ENCODE measurements at regions not wholly inside any gene's neighbourhood (a gene's known extent, or its start where the extent isn't known, plus 50 kb on each side); places are given as distances from the start of the nearest gene placed in this dataset.

DNA sequence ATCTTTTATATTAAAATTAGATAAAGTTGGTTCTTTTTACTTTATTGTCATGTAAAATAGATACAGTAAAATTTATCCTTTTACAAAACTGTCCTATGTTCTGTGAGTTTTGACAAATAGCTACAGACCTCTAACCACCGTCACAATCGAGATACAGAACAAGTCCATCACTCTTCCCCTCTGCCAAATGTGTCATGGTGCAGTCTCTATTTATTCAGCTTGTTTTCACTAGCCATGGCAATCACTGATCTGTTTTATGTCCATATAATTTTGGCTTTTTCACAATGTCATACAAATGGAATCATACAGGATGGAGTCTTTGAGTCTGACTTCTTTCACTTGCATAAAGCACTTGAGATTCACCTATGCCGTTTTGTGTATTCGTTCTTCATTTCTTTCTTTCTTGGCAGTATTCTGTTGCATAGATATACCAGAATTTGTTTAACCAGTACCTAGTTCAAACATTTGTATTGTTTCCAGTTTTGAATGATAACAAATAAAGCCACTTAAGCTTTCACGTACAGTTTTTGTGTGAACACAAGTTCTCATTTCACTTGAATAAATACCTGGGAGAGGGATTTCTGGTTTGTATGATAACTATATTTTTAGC is 273.2 kb upstream of the MPDZ start:
- DNase-seq (ENCODE audit: low spot score): no peak

DNA sequence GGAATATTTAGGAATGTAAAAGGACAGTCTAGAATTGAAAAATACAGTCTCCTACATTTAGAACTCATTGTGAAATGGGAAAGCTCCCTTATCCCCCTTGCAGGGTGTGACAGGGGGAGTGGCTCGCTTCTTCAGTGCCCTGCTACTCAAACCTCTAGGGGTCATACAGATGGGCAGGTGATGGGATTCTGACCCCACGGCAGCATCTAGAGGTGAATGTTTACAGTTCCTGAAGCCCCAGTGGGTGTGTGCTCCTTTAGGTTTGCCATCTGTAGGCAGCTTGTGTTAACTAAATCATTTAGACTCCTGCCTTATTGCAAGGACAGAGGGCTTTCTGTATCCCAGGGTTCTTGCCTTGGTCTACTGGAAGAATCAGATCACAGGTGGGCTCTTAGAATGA is 271.0 kb upstream of the MPDZ start:
- no peak for DNase-seq (ENCODE audit: low spot score)

DNA sequence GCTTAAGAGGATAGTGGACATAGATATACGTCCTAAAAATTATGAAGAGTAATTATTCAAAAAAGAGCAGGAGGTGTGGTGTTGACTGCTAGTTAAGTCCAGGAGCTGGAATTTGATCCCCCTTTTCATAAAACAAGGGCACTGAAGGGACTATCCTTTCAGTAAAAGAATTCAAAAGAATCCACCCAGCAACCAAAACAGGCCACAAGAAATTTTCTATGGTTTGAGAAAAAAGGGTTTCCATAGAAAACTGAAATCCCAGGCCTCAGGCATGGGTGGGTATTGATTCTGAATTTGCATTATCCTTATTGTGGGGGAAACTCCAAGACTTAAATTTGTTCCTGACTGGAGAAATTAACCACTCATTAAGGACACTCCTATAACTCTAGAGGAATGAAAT is 269.0 kb upstream of the MPDZ start:
- DNase-seq (ENCODE audit: low spot score): no peak

DNA sequence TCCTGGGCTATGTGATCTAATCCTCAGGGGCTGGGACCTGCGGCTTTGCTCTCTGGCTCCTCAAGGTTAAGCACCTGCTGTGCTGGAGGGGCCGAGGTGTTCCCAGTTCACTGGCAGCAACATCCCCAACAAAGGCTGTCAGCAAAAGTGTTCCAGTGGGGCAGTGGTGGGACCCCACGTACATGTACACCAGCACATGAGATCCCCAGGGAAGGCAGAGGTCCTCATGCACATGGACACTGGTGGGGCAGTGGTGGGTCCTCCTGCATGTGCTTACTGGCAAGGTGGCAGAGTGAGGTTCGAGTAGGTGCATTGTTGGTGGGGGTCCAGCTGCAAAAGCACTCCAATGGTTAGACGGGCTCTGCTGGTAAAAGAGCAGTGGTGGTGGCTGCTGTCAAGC is 255.6 kb upstream of the MPDZ start:
- no peak for DNase-seq (ENCODE audit: low spot score)

DNA sequence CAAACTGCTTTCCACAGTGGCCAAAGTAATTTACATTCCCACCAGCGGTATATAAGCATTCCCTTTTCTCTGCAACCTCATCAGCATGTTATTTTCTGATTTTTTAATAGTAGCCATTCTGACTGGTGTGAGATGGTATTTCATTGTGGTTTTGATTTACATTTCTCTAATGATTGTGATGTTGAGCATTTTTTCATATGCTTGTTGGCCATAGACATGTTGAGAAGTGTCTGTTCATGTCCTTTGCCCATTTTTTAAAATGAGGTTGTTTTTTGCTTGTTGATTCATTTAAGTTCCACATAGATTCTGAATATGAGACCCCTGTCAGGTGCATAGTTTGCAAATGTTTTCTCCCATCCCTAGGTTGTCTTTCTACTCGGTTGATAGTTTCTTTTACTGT is 254.5 kb upstream of the MPDZ start:
- DNase-seq (ENCODE audit: low spot score): no peak

DNA sequence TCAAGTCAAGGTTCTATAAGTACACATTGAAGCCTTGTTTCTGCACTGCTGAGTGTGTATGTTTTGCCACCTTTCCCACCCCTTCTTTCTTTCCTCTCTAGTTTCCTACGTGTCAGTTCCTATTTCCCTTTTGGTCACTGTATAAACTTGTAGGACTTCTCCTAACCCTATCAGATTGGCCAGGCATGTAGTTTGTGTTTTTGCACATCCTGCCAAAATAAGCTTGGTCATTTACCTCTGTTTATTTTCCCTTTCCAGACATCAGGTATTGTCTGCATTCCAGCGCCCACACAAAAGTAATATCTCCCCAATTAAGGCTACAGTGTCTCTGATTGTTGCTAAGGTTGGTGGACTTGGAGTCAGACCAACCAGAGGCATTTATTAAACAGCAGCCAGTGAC is 252.9 kb upstream of the MPDZ start:
- DNase-seq (ENCODE audit: low spot score): no peak

DNA sequence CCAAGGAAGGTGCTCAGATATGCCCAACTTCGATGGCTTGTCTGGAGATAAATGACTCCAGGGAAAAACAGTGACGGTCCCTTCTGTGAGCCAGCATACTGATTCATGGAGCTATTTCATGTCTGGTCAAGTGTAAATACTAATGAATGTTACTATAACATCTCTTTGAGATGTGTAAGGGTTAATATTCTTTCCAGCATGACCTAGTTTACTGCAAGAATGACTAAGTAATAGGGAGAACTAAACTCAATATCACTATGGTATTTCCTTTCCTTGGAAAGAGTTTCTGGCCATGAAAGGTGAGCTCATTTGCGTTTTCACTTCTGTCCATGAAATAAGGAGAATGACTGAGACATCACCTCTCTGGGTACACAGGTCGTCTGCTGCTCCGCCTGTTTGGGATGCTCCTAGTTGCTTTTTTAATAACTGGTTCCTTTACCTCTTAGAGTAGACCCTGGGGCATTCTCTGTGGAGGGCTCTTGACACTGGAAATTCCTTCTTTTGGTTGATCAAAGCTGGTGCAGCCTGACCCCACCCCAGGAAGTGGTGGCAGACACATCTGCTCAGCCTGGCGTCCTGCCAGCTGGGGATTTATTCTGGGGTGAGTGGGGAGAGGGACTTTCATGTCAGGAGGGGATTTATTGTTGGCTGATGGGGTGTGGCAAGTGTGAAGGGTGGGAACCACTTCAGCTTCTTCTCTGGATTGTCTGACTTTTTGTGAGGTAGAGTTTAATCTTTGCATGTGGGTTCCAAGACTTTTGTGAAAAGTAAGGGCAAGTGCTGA is 250.0 kb upstream of the MPDZ start:
- no peak for DNase-seq (ENCODE audit: low spot score)

DNA sequence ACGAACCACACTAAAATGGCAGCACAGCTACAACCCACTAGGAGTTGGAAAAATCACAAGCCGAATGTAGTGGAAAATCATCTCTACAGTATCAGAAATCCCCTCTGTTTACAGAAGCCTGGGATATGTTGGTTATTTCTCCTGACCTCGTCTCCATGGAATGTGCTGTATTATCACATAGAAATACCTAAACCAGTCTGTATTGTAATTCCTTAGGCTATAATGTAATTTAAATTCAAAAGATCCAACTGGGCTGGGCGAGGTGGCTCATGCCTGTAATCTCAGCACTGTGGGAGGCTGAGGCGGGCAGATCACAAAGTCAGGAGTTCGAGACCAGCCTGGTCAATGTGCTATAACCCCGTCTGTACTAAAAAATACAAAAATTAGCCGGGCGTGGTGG is 244.8 kb upstream of the MPDZ start:
- DNase-seq (ENCODE audit: low spot score): no peak

DNA sequence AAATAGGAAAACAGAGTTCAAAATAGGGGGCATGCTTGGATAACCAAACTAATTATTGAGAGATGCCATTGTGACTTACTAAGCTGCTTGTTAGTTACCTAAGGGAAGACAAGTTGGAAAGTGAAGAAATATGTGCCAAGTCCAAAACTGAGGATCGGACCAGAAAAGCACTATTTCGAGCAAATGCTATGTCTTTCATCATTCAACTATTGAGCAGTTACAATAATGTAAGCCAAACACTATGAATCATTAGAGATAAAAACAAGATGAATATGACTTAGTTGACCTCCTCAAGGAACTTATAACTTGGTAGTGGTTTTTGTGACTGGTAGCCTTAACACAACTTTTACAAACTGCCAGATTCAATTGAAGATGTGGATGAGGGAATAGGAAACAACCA is 240.6 kb upstream of the MPDZ start:
- DNase-seq (ENCODE audit: low spot score): no peak

DNA sequence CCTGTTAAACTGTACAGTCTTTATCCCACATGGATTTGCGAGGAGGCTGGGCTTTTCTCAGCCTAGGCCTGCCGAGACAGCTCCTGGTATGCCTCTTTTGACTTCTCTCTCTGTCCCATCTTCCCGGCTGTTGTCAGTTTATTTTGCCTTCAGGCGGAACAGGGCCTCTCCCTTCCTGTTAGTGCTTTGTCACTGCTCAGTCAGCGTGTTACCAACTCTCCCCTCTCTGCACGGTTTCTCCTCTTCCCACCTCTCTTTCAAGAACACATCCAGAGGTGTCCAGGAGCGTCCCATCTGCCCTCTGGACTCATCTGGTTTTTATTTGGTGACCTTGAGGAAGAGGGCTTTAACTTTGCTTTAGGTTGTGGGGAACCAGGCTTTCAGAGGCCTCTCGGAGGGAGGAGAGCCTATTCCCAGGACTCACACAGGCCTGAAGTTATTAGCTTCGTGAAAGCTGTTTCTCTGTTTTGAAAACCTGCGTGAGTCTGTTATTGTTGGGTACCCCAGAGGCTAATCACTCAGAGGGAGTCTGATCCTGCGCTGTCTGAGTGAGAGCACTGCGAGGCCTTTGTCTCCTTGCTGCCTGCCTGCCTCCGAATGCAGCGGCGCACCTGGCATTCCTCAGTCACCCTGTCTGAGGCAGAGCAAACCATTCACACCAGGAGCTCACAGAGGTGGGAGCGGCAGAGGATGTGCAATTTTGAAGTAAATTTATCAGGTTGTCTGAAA is 234.4 kb upstream of the MPDZ start:
- no peak for DNase-seq (ENCODE audit: low spot score)

DNA sequence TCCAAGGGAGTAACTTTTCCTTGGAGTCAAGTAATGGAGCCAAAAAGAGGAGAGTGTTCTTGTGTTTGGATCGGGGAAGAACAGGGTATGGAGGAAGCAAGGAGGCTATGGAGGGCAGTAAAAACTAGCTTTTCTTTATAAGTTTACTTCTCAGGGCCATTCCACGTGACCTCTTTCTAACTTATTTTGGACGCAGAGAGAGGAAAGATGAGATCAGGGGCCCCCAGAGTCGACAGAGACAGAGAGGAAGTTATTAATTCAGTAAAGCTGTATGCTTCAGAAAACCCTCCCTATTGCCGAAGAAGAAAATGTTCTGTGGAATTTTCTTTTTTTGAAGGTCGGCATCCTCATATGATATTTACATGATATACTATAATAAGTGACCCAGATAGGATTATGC is 233.8 kb upstream of the MPDZ start:
- no peak for DNase-seq (ENCODE audit: low spot score)

DNA sequence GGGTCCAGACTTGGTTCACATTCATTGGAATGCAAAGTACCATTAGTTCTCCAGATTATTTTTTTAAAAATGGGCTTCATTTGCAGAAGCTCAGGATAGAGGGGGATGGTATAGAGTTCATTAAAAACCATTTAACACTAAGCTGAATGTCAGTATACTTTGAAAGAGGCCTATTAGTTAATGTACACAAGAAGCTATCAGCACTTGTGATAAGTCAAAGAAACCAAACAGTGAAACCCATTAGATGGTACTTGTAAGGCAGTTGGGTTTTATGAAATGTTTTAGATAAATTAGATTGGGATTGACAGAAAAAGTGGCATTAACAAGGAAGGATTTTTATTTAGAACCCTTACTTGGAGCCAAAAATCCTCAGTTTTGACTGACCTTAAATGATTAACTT is 229.2 kb upstream of the MPDZ start:
- no peak for DNase-seq (ENCODE audit: low spot score)

DNA sequence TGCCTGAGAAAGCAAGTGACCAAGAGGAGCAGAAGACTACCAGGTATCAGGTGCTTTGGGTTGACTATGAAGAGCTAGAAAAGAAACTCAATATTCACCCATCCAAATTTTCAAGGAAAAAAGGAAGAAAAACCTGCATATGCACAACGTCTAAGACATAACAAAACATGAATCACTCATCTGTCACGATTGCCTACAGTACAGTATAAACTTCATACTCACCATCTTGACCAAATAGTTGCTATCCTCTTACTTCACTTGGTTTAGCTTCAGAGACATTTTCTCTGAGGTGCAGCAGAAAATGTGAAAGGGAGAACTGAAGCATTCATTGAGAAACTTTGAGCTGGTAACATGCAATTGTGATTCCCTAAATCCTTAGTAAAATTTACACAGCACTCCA is 228.6 kb upstream of the MPDZ start:
- no peak for DNase-seq (ENCODE audit: low spot score)

DNA sequence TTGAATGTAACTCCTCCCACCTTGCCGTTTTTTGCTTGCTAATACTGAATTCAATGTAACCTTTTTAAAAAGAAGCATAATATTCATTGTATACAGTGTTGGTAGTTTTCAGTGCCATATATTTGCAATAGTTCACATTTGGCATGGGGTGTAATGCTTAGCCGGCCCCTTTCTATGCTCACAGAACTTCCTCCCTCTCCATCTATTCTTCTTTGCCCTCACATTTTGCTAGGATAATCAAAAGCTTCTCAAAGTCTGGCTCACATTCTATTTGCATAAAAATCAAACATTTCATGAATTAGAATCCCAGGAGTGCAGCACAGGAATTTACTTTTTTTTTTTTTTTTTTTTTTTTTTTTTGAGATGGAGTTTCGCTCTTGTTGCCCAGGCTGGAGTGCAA is 226.3 kb upstream of the MPDZ start:
- no peak for DNase-seq (ENCODE audit: low spot score)

DNA sequence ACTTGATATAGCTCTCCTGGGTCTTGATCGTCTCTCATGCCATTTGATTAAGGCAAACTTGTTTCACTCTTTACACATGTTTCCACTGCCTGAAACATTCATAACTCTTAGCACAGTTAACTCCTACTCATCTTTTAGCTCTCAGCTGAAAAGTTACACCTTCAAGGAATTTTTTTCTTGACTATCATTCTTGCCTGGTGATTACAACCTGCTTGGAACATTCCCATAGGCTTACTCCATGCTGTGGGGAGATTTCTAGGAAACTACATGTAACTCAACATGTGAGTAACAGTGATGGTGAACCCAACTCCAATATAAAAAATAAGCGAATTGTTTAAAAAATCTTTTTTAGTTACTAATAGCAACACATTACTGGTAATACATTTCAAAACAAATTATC is 224.1 kb upstream of the MPDZ start:
- DNase-seq (ENCODE audit: low spot score): no peak

DNA sequence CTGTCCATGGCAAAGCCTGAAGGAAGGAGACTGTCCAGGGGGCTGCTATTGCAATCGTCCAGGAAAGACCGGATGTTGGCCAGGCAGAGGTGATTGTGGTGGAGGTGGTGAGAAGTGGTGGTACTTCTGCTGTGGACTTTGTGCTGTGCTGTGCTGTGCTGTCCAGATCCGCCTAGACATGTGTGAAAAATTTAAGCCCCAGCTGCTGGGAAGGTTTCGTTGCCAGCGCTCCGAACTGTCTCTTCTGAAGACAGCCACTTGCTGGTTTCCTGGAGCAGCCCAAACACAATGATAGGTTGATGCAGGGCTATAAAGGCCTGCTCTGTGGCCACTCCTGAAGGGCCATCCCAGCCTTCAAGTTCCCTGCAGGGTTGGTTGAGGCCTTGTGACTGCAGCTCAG is 223.0 kb upstream of the MPDZ start:
- no peak for DNase-seq (ENCODE audit: low spot score)

DNA sequence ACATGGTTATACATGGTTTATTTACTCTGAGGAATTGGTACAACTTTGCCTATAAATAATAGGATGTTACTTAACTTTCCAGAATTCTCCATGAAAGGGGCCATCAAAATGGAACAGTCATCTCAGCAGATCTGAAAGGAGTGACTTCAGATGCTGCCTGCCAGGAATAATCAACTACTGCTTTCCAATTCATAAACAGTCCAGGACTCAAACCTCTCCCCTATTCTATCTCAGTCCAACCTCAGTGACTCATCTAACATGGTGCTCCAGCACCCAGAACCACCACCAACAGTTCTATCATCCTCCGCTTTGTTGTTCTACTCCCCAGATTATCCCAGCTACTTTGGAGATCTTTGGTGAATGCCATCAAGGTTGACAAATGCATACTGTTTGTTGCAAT is 221.5 kb upstream of the MPDZ start:
- no peak for DNase-seq (ENCODE audit: low spot score)

DNA sequence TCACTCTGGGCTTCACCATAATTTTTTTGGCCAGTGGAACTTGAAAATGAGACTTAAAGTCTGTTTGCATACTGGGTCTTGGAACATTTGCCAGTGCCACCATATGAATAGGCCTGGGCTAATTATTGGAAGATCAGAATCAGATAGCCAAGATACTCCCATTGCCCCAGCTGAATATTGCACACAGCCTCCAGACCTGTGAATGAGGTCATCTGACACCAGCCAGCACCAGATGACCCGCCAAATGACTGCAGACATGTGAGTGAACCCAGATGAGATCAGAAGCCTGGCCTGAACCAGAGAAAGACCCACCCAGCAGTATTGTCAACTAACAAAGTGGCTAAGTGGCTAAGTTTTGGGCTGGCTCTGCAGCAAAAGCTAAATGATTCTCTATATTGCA is 220.5 kb upstream of the MPDZ start:
- DNase-seq (ENCODE audit: low spot score): no peak

DNA sequence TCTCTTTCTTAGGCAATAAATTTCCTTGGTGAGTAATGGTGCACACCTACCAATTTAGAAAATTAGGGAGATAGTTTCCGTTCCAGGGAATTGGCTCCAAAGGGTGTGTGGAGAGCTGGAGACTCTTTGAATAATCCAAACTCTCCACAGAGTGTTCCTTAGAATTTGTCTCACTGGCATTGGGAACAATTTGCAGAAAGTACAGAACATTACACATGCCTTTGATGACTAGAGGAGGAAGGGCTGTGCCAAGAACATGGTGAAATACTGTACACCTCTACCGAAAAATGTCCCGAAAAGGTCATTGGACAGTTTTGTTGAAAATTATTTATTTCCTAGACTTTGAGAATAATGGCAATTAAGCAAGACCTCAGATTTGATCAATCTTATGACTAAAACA is 214.2 kb upstream of the MPDZ start:
- no peak for DNase-seq (ENCODE audit: low spot score)

DNA sequence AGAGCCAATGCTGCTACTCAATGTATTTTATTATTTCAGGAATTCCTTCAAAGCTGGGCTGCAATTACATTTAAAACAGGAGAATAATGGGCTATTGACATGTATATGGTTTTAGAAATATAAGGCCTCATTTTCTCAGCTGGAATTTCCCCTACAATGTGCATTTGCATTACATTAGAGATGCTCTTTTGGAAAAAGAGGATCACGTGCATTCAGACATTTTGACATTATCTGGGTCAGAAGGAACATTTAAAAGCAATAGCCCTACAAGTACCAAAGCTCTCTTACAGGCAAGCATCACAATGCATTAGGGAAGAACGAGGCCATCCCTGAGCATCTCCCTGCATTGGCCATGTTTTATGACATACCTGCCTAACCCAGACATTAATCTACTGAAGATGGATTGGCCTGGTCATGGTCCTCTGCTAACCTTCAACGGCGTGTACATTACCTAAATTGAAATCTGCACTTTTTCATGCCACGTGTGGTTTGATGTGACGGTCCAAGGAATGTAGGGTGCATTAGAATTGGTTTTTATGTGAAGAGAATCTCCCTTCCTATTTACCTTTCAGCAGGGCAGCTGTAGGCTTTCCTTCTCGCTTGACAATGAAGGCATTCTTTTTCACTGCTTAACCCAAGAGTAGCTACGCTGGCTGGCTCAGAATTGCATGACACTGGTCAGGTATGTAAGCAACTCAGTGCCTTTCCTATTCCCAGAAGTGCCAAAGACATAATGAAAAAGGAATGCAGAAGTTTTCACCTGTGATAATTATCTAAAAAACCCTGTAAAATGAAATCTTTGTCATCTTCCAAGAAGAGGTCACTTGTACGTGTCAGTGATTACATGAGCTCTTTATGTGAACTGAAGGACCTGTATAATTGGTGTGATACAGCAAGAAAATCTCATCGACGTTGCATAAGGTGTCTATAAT is 212.3 kb upstream of the MPDZ start:
- DNase-seq (ENCODE audit: low spot score): no peak

DNA sequence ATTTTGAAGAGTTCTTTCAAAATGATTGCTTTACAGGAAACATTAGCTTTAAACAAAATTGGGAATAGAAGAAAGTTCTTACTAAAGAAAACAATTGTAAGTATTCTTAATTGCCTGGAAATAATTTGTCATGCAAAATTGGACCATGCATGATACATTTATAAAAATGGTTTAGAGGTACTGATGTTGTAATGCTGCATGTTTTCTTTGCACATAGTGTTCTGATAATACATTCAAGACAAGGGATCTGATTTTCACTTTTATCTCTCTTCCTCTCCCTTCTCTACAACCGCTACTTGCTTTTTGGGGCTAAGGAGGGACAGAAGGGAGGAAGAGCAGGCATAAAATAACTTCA is 211.6 kb upstream of the MPDZ start:
- no peak for DNase-seq (ENCODE audit: low spot score)

DNA sequence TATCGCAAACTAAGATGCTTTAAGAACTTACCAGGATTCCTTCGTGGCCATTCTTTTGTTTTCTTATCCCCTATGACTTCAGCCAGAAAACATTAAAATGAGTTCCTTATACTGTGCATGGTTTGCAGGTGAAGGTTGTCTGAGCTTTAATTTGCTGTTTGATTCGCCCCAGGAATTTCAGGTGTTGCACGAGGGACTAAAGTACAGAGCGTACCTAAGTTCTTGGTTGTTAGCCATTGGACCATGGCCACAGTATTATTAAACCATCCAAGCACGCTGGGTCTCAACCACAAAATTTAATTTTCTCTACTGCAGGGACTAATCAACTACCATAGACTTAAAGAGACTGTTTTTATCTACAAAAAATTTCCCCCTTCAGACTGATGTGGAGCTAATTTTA is 208.4 kb upstream of the MPDZ start:
- no peak for DNase-seq (ENCODE audit: low spot score)
